ENCODE measurements at regions not wholly inside any gene's neighbourhood (a gene's known extent, or its start where the extent isn't known, plus 50 kb on each side); places are given as distances from the start of the nearest gene placed in this dataset.

- no peak for TF ChIP-seq EP300 (IDR thresholded peaks at IDR 0.05)
- no peak for TF ChIP-seq POLR2AphosphoS5 (IDR thresholded peaks at IDR 0.05)
Measured at GRCh38 chr14:83744891-83745290, 1785.1 kb upstream of the FLRT2 start.

All from sigmoid colon (tissue), 4 donors.